CD14-positive monocyte (primary cell): ENCODE measurements at regions not wholly inside any gene's neighbourhood (a gene's known extent, or its start where the extent isn't known, plus 50 kb on each side); places are given as distances from the start of the nearest gene placed in this dataset.

Experiments used
- DNase-seq, 3 donors: peaks; one replicate each; pipeline ENCODE4 v3.0.0-alpha.2; 2011 to 2022
- H2AFZ ChIP-seq: 2 replicates; pipeline ENCODE4 v1.6.0; 2012; ENCODE audit warnings: mild to moderate bottlenecking, low read depth, low read length, inconsistent platforms; ENCODE audit not compliant: insufficient read depth, poor library complexity, severe bottlenecking
- H3K27ac ChIP-seq, 2 donors: 1 replicate in 1 of 2; 2 replicates in 1 of 2; pipeline ENCODE4 v1.5.1; 2012 to 2013; ENCODE audit warnings: low read length in 2 of 2, control low read depth in 1 of 2, inconsistent platforms in 1 of 2, low read depth in 1 of 2, mild to moderate bottlenecking in 1 of 2
- H3K27me3 ChIP-seq, 2 donors: one replicate each; pipeline versions ENCODE4 v1.6.0 to v1.6.1; 2011 to 2013; ENCODE audit warnings: low read length in 2 of 2; ENCODE audit not compliant: control insufficient read depth in 2 of 2, insufficient read depth in 2 of 2
- H3K36me3 ChIP-seq, 2 donors: replicated peaks in 1 of 2; 1 replicate in 1 of 2; 2 replicates in 1 of 2; pipeline versions ENCODE4 v1.5.1 to v1.6.1; 2012 to 2013; ENCODE audit warnings: low read length in 2 of 2, control low read depth in 1 of 2, inconsistent platforms in 1 of 2, mild to moderate bottlenecking in 1 of 2; ENCODE audit not compliant: insufficient read depth in 2 of 2, control insufficient read depth in 1 of 2
- H3K4me1 ChIP-seq, 2 donors: 1 replicate in 1 of 2; 2 replicates in 1 of 2; pipeline versions ENCODE4 v1.5.1 to v1.6.1; 2012 to 2013; ENCODE audit warnings: low read length in 2 of 2, control low read depth in 1 of 2, inconsistent platforms in 1 of 2, mild to moderate bottlenecking in 1 of 2, moderate library complexity in 1 of 2; ENCODE audit not compliant: insufficient read depth in 2 of 2, control insufficient read depth in 1 of 2
- H3K4me2 ChIP-seq: replicated peaks from 2 replicates; pipeline ENCODE3; 2012; ENCODE audit warnings: low read length, moderate library complexity, mild to moderate bottlenecking; ENCODE audit not compliant: poor library complexity, severe bottlenecking; ENCODE audit errors: extremely low read depth
- H3K4me3 ChIP-seq, 3 experiments: fragments of 200-600 bp in 1 of 3; sonication (generic) in 1 of 3; replicated peaks in 1 of 3; 1 replicate in 2 of 3; 2 replicates in 1 of 3; pipeline ENCODE4 v1.5.1; 2011 to 2013; ENCODE audit warnings: low read length in 3 of 3, mild to moderate bottlenecking in 3 of 3, control low read depth in 2 of 3, low read depth in 2 of 3, inconsistent platforms in 1 of 3, moderate library complexity in 1 of 3
- H3K79me2 ChIP-seq: 2 replicates; pipeline ENCODE4 v1.6.0; 2012; ENCODE audit warnings: mild to moderate bottlenecking, control low read depth, inconsistent platforms, low read length, moderate library complexity; ENCODE audit not compliant: insufficient read depth
- H3K9ac ChIP-seq: 2 replicates; pipeline ENCODE4 v1.6.0; 2017; ENCODE audit warnings: low read length, mild to moderate bottlenecking; ENCODE audit not compliant: insufficient read depth, poor library complexity, severe bottlenecking
- H3K9me3 ChIP-seq, 2 donors: replicated peaks in 1 of 2; 1 replicate in 1 of 2; 2 replicates in 1 of 2; pipeline versions ENCODE4 v1.5.1 to v1.6.1; 2012 to 2013; ENCODE audit warnings: low read length in 2 of 2, control low read depth in 1 of 2; ENCODE audit not compliant: control insufficient read depth in 1 of 2, insufficient read depth in 1 of 2
- H4K20me1 ChIP-seq: 2 replicates; pipeline ENCODE4 v1.6.0; 2012; ENCODE audit warnings: mild to moderate bottlenecking, low read length, control low read depth, moderate library complexity; ENCODE audit not compliant: insufficient read depth
- H3K27ac Mint-ChIP-seq, 7 donors: one replicate each; pipeline ENCODE4 v1.8.0; 2020; ENCODE audit warnings: mild to moderate bottlenecking in 7 of 7, mixed read lengths in 7 of 7, moderate library complexity in 6 of 7, inconsistent platforms in 2 of 7
- H3K27me3 Mint-ChIP-seq, 3 donors: one replicate each; pipeline ENCODE4 v1.8.0; 2021 to 2022; ENCODE audit warnings: low read depth in 3 of 3, mild to moderate bottlenecking in 3 of 3, mixed read lengths in 3 of 3, moderate library complexity in 3 of 3, inconsistent platforms in 1 of 3
- H3K36me3 Mint-ChIP-seq, 2 donors: one replicate each; pipeline ENCODE4 v1.8.0; 2020; ENCODE audit warnings: mixed read lengths in 2 of 2, inconsistent platforms in 1 of 2, mild to moderate bottlenecking in 1 of 2
- H3K4me1 Mint-ChIP-seq: one replicate; pipeline ENCODE4 v1.8.0; 2020; ENCODE audit warnings: mild to moderate bottlenecking, mixed read lengths
- H3K4me3 Mint-ChIP-seq, 2 donors: one replicate each; pipeline ENCODE4 v1.8.0; 2020; ENCODE audit warnings: mild to moderate bottlenecking in 2 of 2, mixed read lengths in 2 of 2, moderate library complexity in 1 of 2
- H3K9me3 Mint-ChIP-seq, 7 donors: one replicate each; pipeline ENCODE4 v1.8.0; 2020 to 2022; ENCODE audit warnings: mixed read lengths in 7 of 7, mild to moderate bottlenecking in 6 of 7, moderate library complexity in 6 of 7, inconsistent platforms in 2 of 7
- CTCF ChIP-seq: fragments of 200-600 bp; IDR thresholded peaks from one replicate; pipeline ENCODE4 v1.8.0; 2022; ENCODE audit warnings: antibody characterized with exemption, mild to moderate bottlenecking
- WGBS: methylation state at CpG from one replicate; pipeline ENCODE4 v1.1.5; 2013; ENCODE audit warnings: missing lambda C conversion rate; ENCODE audit not compliant: insufficient coverage; 5-methylcytosine and 5-hydroxymethylcytosine counted together
- intact Hi-C, 2 donors: fragments of 100-400 bp; cut with micrococcal nuclease; formaldehyde crosslinking; loops; one replicate each; pipeline versions ENCODE4 v1.15.0 to v1.15.1; 2023

GRCh38 chr20:51322164-51322707 lies 220.3 kb downstream of the NFATC2 start:
- Mint-ChIP-seq H3K27ac (no peak overlapping the region), H3K36me3 (no peaks in the 10 kb centered on the region), H3K9me3 (peaks cover 0 to 6% (median 2%) of the 10 kb centered on the region in 7 donors), H3K27me3 (peaks cover 3 to 6% (median 5%) of the 10 kb centered on the region in 3 donors), H3K4me3 (no peak overlapping the region), H3K4me1 (no peaks in the 10 kb centered on the region)
- no peak for DNase-seq
- Histone ChIP-seq H4K20me1 (no peaks in the 10 kb centered on the region), H3K4me3 (no peak overlapping the region), H3K27ac (no peak overlapping the region), H3K9ac (no peak overlapping the region), H3K4me1 (no peaks in the 10 kb centered on the region), H3K27me3 (no peaks in the 10 kb centered on the region), H2AFZ (no peak overlapping the region), H3K36me3 (no peaks in the 10 kb centered on the region), H3K79me2 (no peaks in the 10 kb centered on the region), H3K4me2 (no peak overlapping the region), H3K9me3 (no peaks in the 10 kb centered on the region)
- TF ChIP-seq CTCF: no peak
- WGBS: 82% methylated on average over 5 of the region's 8 CpGs
- intact Hi-C loops: no loop called here

GRCh38 chr20:51321343-51322163 lies 221.0 kb downstream of the NFATC2 start:
- Histone ChIP-seq H4K20me1 (no peaks in the 10 kb centered on the region), H3K9me3 (no peaks in the 10 kb centered on the region), H3K27me3 (no peaks in the 10 kb centered on the region), H3K4me2 (no peak overlapping the region), H3K9ac (no peak overlapping the region), H3K79me2 (no peaks in the 10 kb centered on the region), H3K36me3 (no peaks in the 10 kb centered on the region), H3K4me3 (no peak overlapping the region), H3K4me1 (no peaks in the 10 kb centered on the region), H3K27ac (no peak overlapping the region), H2AFZ (no peak overlapping the region)
- H3K9me3 Mint-ChIP-seq: peaks cover 0 to 6% (median 2%) of the 10 kb centered on the region in 7 donors
- TF ChIP-seq CTCF: no peak
- H3K27me3 Mint-ChIP-seq: peaks cover 3 to 6% (median 5%) of the 10 kb centered on the region in 3 donors
- 89% methylated on average over 16 of the region's 17 CpGs for WGBS
- no peaks in the 10 kb centered on the region for H3K4me1 Mint-ChIP-seq
- no peaks in the 10 kb centered on the region for H3K36me3 Mint-ChIP-seq
- no peak overlapping the region for H3K27ac Mint-ChIP-seq
- intact Hi-C loops: no loop called here
- DNase-seq: no peak
- no peak overlapping the region for H3K4me3 Mint-ChIP-seq
